ENCODE measurements at regions not wholly inside any gene's neighbourhood (a gene's known extent, or its start where the extent isn't known, plus 50 kb on each side); places are given as distances from the start of the nearest gene placed in this dataset.

DNA sequence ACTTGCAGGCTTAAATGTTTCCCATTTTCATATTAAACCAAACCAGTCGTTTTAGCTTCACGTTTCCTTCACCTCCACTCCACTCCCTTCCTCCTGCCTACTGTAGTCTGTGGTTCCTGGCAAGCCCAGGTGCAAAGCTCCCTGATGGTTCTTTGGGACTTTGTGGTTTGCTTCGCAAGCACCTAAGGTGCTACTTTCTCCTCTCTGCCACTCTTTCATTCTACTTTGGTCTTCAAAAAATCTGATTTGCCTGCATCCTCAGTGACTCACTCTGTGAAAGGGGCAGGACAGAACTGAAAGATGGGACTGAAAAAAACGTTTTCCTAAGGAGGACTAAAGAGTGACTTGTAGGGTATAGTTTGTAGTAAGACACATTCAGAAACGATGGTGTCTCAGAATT lies 228.4 kb downstream of the CYRIA start:
- TF ChIP-seq, protein P1, sequence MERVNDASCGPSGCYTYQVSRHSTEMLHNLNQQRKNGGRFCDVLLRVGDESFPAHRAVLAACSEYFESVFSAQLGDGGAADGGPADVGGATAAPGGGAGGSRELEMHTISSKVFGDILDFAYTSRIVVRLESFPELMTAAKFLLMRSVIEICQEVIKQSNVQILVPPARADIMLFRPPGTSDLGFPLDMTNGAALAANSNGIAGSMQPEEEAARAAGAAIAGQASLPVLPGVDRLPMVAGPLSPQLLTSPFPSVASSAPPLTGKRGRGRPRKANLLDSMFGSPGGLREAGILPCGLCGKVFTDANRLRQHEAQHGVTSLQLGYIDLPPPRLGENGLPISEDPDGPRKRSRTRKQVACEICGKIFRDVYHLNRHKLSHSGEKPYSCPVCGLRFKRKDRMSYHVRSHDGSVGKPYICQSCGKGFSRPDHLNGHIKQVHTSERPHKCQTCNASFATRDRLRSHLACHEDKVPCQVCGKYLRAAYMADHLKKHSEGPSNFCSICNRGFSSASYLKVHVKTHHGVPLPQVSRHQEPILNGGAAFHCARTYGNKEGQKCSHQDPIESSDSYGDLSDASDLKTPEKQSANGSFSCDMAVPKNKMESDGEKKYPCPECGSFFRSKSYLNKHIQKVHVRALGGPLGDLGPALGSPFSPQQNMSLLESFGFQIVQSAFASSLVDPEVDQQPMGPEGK (CRISPR knock-in tag; IDR thresholded peaks at IDR 0.05; ENCODE audit: borderline replicate concordance): no peak
- no peak for TF ChIP-seq TOX (CRISPR knock-in tag; IDR thresholded peaks at IDR 0.05; ENCODE audit: borderline replicate concordance)
- TF ChIP-seq OSR1 (CRISPR knock-in tag; IDR thresholded peaks at IDR 0.05): no peak
- no peak for TF ChIP-seq ESRRG (CRISPR knock-in tag; IDR thresholded peaks at IDR 0.05)
- no peak for TF ChIP-seq ZFP30 (CRISPR knock-in tag; IDR thresholded peaks at IDR 0.05)
- TF ChIP-seq BACH2 (CRISPR knock-in tag; IDR thresholded peaks at IDR 0.05; ENCODE audit: borderline replicate concordance): no peak
- TF ChIP-seq GLIS3 (CRISPR knock-in tag; IDR thresholded peaks at IDR 0.05): no peak
- TF ChIP-seq TCF4 (CRISPR knock-in tag; IDR thresholded peaks at IDR 0.05; ENCODE audit: borderline replicate concordance): no peak
- no peak for TF ChIP-seq CSDC2 (CRISPR knock-in tag; IDR thresholded peaks at IDR 0.05)
- no peak for TF ChIP-seq RARB (CRISPR knock-in tag; IDR thresholded peaks at IDR 0.05)
- TF ChIP-seq CREB5 (CRISPR knock-in tag; IDR thresholded peaks at IDR 0.05; ENCODE audit: low read depth): no peak
- TF ChIP-seq ZNF70 (CRISPR knock-in tag; IDR thresholded peaks at IDR 0.05): no peak
- TF ChIP-seq TSHZ2 (CRISPR knock-in tag; IDR thresholded peaks at IDR 0.05): no peak
- no peak for TF ChIP-seq CSRNP3 (CRISPR knock-in tag; IDR thresholded peaks at IDR 0.05)
